CD4-positive, alpha-beta memory T cell (primary cell): ENCODE measurements at regions not wholly inside any gene's neighbourhood (a gene's known extent, or its start where the extent isn't known, plus 50 kb on each side); places are given as distances from the start of the nearest gene placed in this dataset.

Experiments
- CTCF ChIA-PET: fragments of 350-600 bp; sonication (Branson Sonifier 250); formaldehyde crosslinking; loops from one replicate; lab custom pipeline; 2021; ENCODE audit warnings: inconsistent platforms; ENCODE audit not compliant: partially characterized antibody; lab: Charles Lee
- POLR2A ChIA-PET: fragments of 350-600 bp; sonication (Branson Sonifier 250); formaldehyde crosslinking; loops from one replicate; lab custom pipeline; 2021; ENCODE audit not compliant: partially characterized antibody; lab: Charles Lee
- DNase-seq, 5 donors: peaks; one replicate each; pipeline versions ENCODE4 v3.0.0 to v3.0.0-alpha.2; 2020 to 2022; ENCODE audit warnings: mixed read lengths in 1 of 5
- H3K27ac ChIP-seq: one replicate; pipeline ENCODE4 v1.7.0; 2013; ENCODE audit warnings: low read depth, low read length
- H3K27me3 ChIP-seq: 2 replicates; pipeline ENCODE4 v1.7.0; 2013; ENCODE audit warnings: mild to moderate bottlenecking, low read length, moderate library complexity; ENCODE audit not compliant: insufficient read depth
- H3K36me3 ChIP-seq: 2 replicates; pipeline ENCODE4 v1.7.0; 2013; ENCODE audit warnings: mild to moderate bottlenecking, low read length, moderate library complexity; ENCODE audit not compliant: insufficient read depth
- H3K4me1 ChIP-seq: 2 replicates; pipeline ENCODE4 v1.7.0; 2013; ENCODE audit warnings: mild to moderate bottlenecking, low read length, moderate library complexity; ENCODE audit not compliant: insufficient read depth
- H3K4me3 ChIP-seq, 2 donors: one replicate each; pipeline ENCODE4 v1.7.0; 2013; ENCODE audit warnings: low read length in 2 of 2, mild to moderate bottlenecking in 1 of 2
- H3K9me3 ChIP-seq, 2 donors: one replicate each; pipeline ENCODE4 v1.7.0; 2013; ENCODE audit warnings: low read length in 2 of 2, control low read depth in 1 of 2; ENCODE audit not compliant: control insufficient read depth in 1 of 2
- H3K27ac Mint-ChIP-seq, 7 donors: one replicate each; pipeline ENCODE4 v1.8.0; 2020 to 2021; ENCODE audit warnings: mixed read lengths in 7 of 7, mild to moderate bottlenecking in 6 of 7, inconsistent platforms in 3 of 7, moderate library complexity in 3 of 7
- H3K27me3 Mint-ChIP-seq, 2 donors: one replicate each; pipeline ENCODE4 v1.8.0; 2020 to 2021; ENCODE audit warnings: mixed read lengths in 2 of 2
- H3K36me3 Mint-ChIP-seq, 2 donors: one replicate each; pipeline ENCODE4 v1.8.0; 2020 to 2021; ENCODE audit warnings: mixed read lengths in 2 of 2, inconsistent platforms in 1 of 2, mild to moderate bottlenecking in 1 of 2
- H3K4me1 Mint-ChIP-seq, 4 donors: one replicate each; pipeline ENCODE4 v1.8.0; 2020 to 2021; ENCODE audit warnings: mixed read lengths in 4 of 4, mild to moderate bottlenecking in 1 of 4
- H3K4me3 Mint-ChIP-seq, 8 donors: one replicate each; pipeline ENCODE4 v1.8.0; 2020 to 2021; ENCODE audit warnings: mixed read lengths in 8 of 8, mild to moderate bottlenecking in 7 of 8, moderate library complexity in 6 of 8, inconsistent platforms in 3 of 8
- H3K9me3 Mint-ChIP-seq, 8 donors: one replicate each; pipeline ENCODE4 v1.8.0; 2020 to 2021; ENCODE audit warnings: mixed read lengths in 8 of 8, mild to moderate bottlenecking in 5 of 8, inconsistent platforms in 3 of 8, moderate library complexity in 1 of 8
- intact Hi-C: fragments of 100-400 bp; cut with micrococcal nuclease; formaldehyde crosslinking; loops from one replicate; pipeline ENCODE4 v1.15.1; 2023

DNA sequence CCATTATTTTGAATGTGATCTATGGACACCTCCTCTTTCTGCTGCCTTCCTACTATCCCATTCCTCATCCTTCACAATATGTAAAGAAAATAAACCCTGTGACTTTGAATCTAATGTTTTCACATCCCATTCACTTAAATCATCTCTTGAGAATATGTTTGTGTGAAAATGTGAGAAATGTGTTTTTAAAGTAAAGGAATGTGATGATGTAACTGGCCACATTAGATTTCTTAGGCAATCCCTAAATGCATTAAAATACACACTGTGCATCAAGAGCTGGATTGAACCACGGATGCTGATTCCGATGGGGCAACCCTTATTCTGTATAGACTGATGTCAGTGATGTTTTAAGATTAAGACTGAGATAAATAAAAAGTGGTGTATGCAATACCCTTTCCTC, 558.9 kb upstream of the TENM3 start:
- Mint-ChIP-seq H3K4me1 (no peaks in the 10 kb centered on the region), H3K27me3 (no peaks in the 10 kb centered on the region), H3K9me3 (peaks cover 0 to 2% (median 2%) of the 10 kb centered on the region in 8 donors), H3K4me3 (no peak overlapping the region), H3K27ac (no peak overlapping the region), H3K36me3 (no peaks in the 10 kb centered on the region)
- no peak for DNase-seq
- no peak overlapping the region for H3K27ac ChIP-seq
- intact Hi-C loops = no loop called here
- H3K9me3 ChIP-seq = no peaks in the 10 kb centered on the region
- no peaks in the 10 kb centered on the region for H3K4me1 ChIP-seq
- CTCF ChIA-PET = no interaction called here
- no peak overlapping the region for H3K4me3 ChIP-seq
- H3K36me3 ChIP-seq = no peaks in the 10 kb centered on the region
- POLR2A ChIA-PET = no interaction called here
- no peaks in the 10 kb centered on the region for H3K27me3 ChIP-seq

DNA sequence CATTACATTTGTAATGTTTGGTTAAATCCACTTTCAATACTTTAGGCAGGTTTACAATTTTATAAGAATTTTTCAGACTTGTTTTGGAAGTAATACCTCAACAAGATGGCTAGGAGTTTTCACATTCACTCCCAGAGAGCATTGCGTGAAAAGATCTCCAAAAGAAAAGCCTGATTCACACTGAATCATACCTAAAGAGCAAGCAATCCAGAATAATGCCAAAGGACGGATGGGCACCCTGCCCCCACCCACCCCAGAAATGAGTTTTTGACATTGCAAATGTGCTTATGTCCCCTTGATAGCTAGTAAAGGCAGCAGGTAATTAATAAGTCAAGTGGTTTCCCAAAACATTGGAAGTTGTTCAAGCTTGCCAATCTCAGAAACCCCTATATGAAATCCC, 557.7 kb upstream of the TENM3 start:
- Mint-ChIP-seq H3K9me3 (peaks cover 0 to 6% (median 2%) of the 10 kb centered on the region in 8 donors), H3K36me3 (no peaks in the 10 kb centered on the region), H3K27ac (no peak overlapping the region), H3K4me1 (no peaks in the 10 kb centered on the region), H3K4me3 (no peak overlapping the region), H3K27me3 (no peaks in the 10 kb centered on the region)
- CTCF ChIA-PET = no interaction called here
- Histone ChIP-seq H3K9me3 (no peaks in the 10 kb centered on the region), H3K27me3 (no peaks in the 10 kb centered on the region), H3K4me3 (no peak overlapping the region), H3K36me3 (no peaks in the 10 kb centered on the region), H3K4me1 (no peaks in the 10 kb centered on the region), H3K27ac (no peak overlapping the region)
- POLR2A ChIA-PET = no interaction called here
- intact Hi-C loops = no loop called here
- no peak for DNase-seq

- no peaks in the 10 kb centered on the region for H3K36me3 Mint-ChIP-seq
- Histone ChIP-seq H3K27ac (no peak overlapping the region), H3K4me3 (no peak overlapping the region), H3K36me3 (no peaks in the 10 kb centered on the region), H3K27me3 (no peaks in the 10 kb centered on the region), H3K4me1 (no peaks in the 10 kb centered on the region), H3K9me3 (no peaks in the 10 kb centered on the region)
- no peak overlapping the region for H3K4me3 Mint-ChIP-seq
- no peaks in the 10 kb centered on the region for H3K4me1 Mint-ChIP-seq
- H3K9me3 Mint-ChIP-seq = peaks cover 0 to 6% (median 2%) of the 10 kb centered on the region in 8 donors
- CTCF ChIA-PET = no interaction called here
- intact Hi-C loops = no loop called here
- DNase-seq = no peak
- no peak overlapping the region for H3K27ac Mint-ChIP-seq
- POLR2A ChIA-PET = no interaction called here
- H3K27me3 Mint-ChIP-seq = no peaks in the 10 kb centered on the region
Observed at GRCh38 chr4:181685911-181686310, 557.3 kb upstream of the TENM3 start.

- intact Hi-C loops = no loop called here
- Mint-ChIP-seq H3K9me3 (peaks cover 0 to 6% (median 2%) of the 10 kb centered on the region in 8 donors), H3K27ac (no peak overlapping the region), H3K36me3 (no peaks in the 10 kb centered on the region), H3K4me3 (no peak overlapping the region), H3K27me3 (no peaks in the 10 kb centered on the region), H3K4me1 (no peaks in the 10 kb centered on the region)
- ChIA-PET POLR2A (no interaction called here), CTCF (no interaction called here)
- H3K9me3 ChIP-seq = no peaks in the 10 kb centered on the region
- no peak overlapping the region for H3K4me3 ChIP-seq
- no peak for DNase-seq
- H3K27me3 ChIP-seq = no peaks in the 10 kb centered on the region
- H3K36me3 ChIP-seq = no peaks in the 10 kb centered on the region
- no peaks in the 10 kb centered on the region for H3K4me1 ChIP-seq
- no peak overlapping the region for H3K27ac ChIP-seq
Observed at GRCh38 chr4:181687116-181687515, 556.1 kb upstream of the TENM3 start.

DNA sequence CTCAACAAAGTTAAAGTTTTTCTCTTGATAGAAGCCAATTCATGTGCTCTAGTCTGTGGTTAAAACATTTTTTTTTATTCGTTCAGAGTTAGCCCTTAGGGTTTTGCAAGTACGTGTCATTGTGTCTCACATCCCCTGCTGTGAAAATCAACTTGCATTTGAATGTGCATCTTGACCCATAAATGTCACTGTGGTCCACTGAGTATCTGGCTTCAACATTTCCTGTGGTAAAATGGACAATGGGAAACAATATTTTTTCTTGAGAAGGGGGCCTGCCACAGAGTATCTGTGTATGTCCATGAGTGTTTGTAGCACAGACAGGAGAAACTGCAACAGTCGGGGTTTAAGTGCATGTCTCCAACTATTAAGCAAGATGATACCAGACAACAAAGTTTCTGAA, 554.8 kb upstream of the TENM3 start:
- intact Hi-C loops = no loop called here
- CTCF ChIA-PET = no interaction called here

GRCh38 chr4:181688872-181689271, 554.3 kb upstream of the TENM3 start:
- no peak for DNase-seq
- no peaks in the 10 kb centered on the region for H3K27me3 ChIP-seq
- H3K36me3 Mint-ChIP-seq = no peaks in the 10 kb centered on the region
- no peak overlapping the region for H3K27ac Mint-ChIP-seq
- ChIA-PET POLR2A (no interaction called here), CTCF (no interaction called here)
- no peaks in the 10 kb centered on the region for H3K9me3 ChIP-seq
- no peaks in the 10 kb centered on the region for H3K4me1 Mint-ChIP-seq
- H3K4me1 ChIP-seq = no peaks in the 10 kb centered on the region
- H3K9me3 Mint-ChIP-seq = peaks cover 0 to 6% (median 2%) of the 10 kb centered on the region in 8 donors
- H3K27ac ChIP-seq = no peak overlapping the region
- H3K4me3 Mint-ChIP-seq = peak overlapping the region in 1 of 8 donors; percentile 17
- no peak overlapping the region for H3K4me3 ChIP-seq
- no peaks in the 10 kb centered on the region for H3K27me3 Mint-ChIP-seq
- intact Hi-C loops = no loop called here
- H3K36me3 ChIP-seq = no peaks in the 10 kb centered on the region

More for the DNA sequence above, 554.8 kb upstream of the TENM3 start:
- Mint-ChIP-seq H3K9me3 (peaks cover 0 to 6% (median 2%) of the 10 kb centered on the region in 8 donors), H3K27me3 (no peaks in the 10 kb centered on the region), H3K27ac (no peak overlapping the region), H3K4me1 (no peaks in the 10 kb centered on the region), H3K4me3 (no peak overlapping the region), H3K36me3 (no peaks in the 10 kb centered on the region)
- Histone ChIP-seq H3K4me1 (no peaks in the 10 kb centered on the region), H3K27ac (no peak overlapping the region), H3K9me3 (no peaks in the 10 kb centered on the region), H3K27me3 (no peaks in the 10 kb centered on the region), H3K36me3 (no peaks in the 10 kb centered on the region), H3K4me3 (no peak overlapping the region)
- DNase-seq = no peak
- POLR2A ChIA-PET = no interaction called here

GRCh38 chr4:181690498-181690897, 552.7 kb upstream of the TENM3 start:
- H3K4me1 ChIP-seq = no peaks in the 10 kb centered on the region
- no peaks in the 10 kb centered on the region for H3K27me3 ChIP-seq
- no peak for DNase-seq
- no peaks in the 10 kb centered on the region for H3K4me1 Mint-ChIP-seq
- no peak overlapping the region for H3K4me3 ChIP-seq
- intact Hi-C loops = no loop called here
- CTCF ChIA-PET = no interaction called here
- H3K36me3 ChIP-seq = no peaks in the 10 kb centered on the region
- POLR2A ChIA-PET = no interaction called here
- no peak overlapping the region for H3K27ac Mint-ChIP-seq
- no peak overlapping the region for H3K27ac ChIP-seq
- no peak overlapping the region for H3K4me3 Mint-ChIP-seq
- H3K9me3 ChIP-seq = no peaks in the 10 kb centered on the region
- peaks cover 0 to 6% (median 2%) of the 10 kb centered on the region in 8 donors for H3K9me3 Mint-ChIP-seq
- H3K36me3 Mint-ChIP-seq = no peaks in the 10 kb centered on the region
- H3K27me3 Mint-ChIP-seq = no peaks in the 10 kb centered on the region

DNA sequence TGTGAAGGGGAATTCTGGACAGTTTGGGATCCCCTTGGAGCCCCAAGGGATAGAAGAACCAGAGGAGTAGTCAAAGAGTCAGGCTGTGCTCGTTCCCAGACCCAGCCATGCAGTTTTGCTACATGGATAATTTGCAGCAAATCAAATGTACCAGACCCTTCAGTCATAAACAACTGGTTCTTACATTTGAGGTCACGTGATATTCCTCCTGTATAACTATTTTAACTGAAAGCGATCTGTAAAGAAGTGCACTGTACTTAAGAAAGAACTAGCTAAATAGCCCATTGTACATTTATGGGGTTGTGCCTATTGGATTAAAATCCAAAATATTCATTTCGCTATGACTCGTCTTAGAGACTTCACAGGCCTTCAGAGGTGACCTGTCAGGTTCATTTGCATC, 550.2 kb upstream of the TENM3 start:
- Histone ChIP-seq H3K4me1 (no peaks in the 10 kb centered on the region), H3K27ac (no peak overlapping the region), H3K4me3 (no peak overlapping the region), H3K27me3 (no peaks in the 10 kb centered on the region), H3K36me3 (no peaks in the 10 kb centered on the region), H3K9me3 (no peaks in the 10 kb centered on the region)
- intact Hi-C loops = no loop called here
- peak overlapping the region in 1 of 8 donors; percentile 4 for H3K4me3 Mint-ChIP-seq
- H3K4me1 Mint-ChIP-seq = no peaks in the 10 kb centered on the region
- ChIA-PET POLR2A (no interaction called here), CTCF (no interaction called here)
- H3K27ac Mint-ChIP-seq = no peak overlapping the region
- H3K36me3 Mint-ChIP-seq = no peaks in the 10 kb centered on the region
- no peaks in the 10 kb centered on the region for H3K27me3 Mint-ChIP-seq
- H3K9me3 Mint-ChIP-seq = peaks cover 0 to 14% (median 3%) of the 10 kb centered on the region in 8 donors
- no peak for DNase-seq
